NCI-H774 (cell line): ENCODE measurements at regions not wholly inside any gene's neighbourhood (a gene's known extent, or its start where the extent isn't known, plus 50 kb on each side); places are given as distances from the start of the nearest gene placed in this dataset.

Source experiments
- DNase-seq: peaks from one replicate; lab custom pipeline; 2025; lab: John Stamatoyannopoulos, UW

- no peak for DNase-seq
These were observed 422.1 kb downstream of the COG6 start for GRCh38 chr13:40077396-40078027.

- no peak for DNase-seq
These were observed 424.3 kb downstream of the COG6 start for GRCh38 chr13:40079721-40080120.

- no peak for DNase-seq
These were observed 425.2 kb downstream of the COG6 start for GRCh38 chr13:40080676-40081075.

- DNase-seq, result no peak
These were observed 427.2 kb downstream of the COG6 start for GRCh38 chr13:40082639-40083038.

GRCh38 chr13:40083841-40084240 is 428.4 kb downstream of the COG6 start:
- DNase-seq, result no peak

GRCh38 chr13:40084934-40085333 is 429.5 kb downstream of the COG6 start:
- no peak for DNase-seq

- DNase-seq, result no peak
These were observed 431.9 kb downstream of the COG6 start for GRCh38 chr13:40087091-40088002.

- no peak for DNase-seq
These were observed 438.6 kb downstream of the COG6 start for GRCh38 chr13:40094056-40094455.

GRCh38 chr13:40095695-40096356 is 440.4 kb downstream of the COG6 start:
- DNase-seq, result no peak

- no peak for DNase-seq
These were observed 441.0 kb downstream of the COG6 start for GRCh38 chr13:40096357-40096901.

GRCh38 chr13:40098246-40098645 is 442.8 kb downstream of the COG6 start:
- no peak for DNase-seq

- no peak for DNase-seq
These were observed 446.4 kb downstream of the COG6 start for GRCh38 chr13:40101708-40102359.

GRCh38 chr13:40102360-40102727 is 446.9 kb downstream of the COG6 start:
- DNase-seq, result no peak

GRCh38 chr13:40102854-40103253 is 447.4 kb downstream of the COG6 start:
- no peak for DNase-seq

- no peak for DNase-seq
These were observed 448.4 kb downstream of the COG6 start for GRCh38 chr13:40103864-40104263.

GRCh38 chr13:40105231-40105630 is 449.8 kb downstream of the COG6 start:
- DNase-seq, result no peak

GRCh38 chr13:40109351-40109844 is 453.9 kb downstream of the COG6 start:
- no peak for DNase-seq

- no peak for DNase-seq
These were observed 458.3 kb downstream of the COG6 start for GRCh38 chr13:40113643-40114304.

- DNase-seq, result no peak
These were observed 458.9 kb downstream of the COG6 start for GRCh38 chr13:40114305-40114896.

GRCh38 chr13:40115426-40115825 is 460.0 kb downstream of the COG6 start:
- DNase-seq, result no peak

- no peak for DNase-seq
These were observed 460.5 kb downstream of the COG6 start for GRCh38 chr13:40116008-40116407.
